ENCODE measurements at regions not wholly inside any gene's neighbourhood (a gene's known extent, or its start where the extent isn't known, plus 50 kb on each side); places are given as distances from the start of the nearest gene placed in this dataset.

DNA sequence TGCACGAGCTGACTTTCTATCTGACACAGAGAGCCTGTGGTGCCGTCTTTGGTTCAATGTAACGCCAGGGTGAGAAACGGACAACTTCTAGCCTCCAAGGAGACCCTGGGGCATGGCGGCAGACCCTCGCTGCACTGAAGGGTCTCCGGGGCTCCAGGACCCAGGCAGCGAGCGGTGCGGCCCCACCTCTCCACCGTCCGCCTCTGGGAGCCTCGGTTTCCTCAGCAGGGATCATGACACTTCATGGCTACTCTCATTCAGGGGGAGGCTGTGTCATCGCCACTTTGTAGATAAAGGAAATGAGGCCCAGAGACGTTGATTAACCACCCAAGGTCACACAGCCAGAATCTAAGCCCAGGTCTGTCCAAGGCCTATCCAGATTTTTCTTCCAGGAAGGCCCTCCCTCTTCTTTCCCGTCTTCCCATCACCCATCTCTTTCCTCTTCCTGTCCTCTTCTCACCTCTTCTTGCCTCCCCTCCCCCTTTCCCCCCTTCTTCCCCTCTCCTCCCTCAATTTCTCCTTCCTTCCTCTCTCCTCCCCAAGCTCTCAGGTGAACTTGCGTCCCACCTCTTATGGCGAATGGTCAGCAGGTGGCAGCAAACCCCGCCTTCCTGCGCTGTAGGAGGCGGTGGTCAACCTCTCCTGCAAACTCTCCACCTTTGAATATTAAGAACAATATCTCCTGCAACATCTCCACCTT lies 69.3 kb upstream of the HMX1 start:
- no peak overlapping the region for H3K4me3 ChIP-seq (replicated peaks; ENCODE audit: low read depth, low read length)
- no peak for DNase-seq (ENCODE audit: low read depth)
- TF ChIP-seq, protein P1, sequence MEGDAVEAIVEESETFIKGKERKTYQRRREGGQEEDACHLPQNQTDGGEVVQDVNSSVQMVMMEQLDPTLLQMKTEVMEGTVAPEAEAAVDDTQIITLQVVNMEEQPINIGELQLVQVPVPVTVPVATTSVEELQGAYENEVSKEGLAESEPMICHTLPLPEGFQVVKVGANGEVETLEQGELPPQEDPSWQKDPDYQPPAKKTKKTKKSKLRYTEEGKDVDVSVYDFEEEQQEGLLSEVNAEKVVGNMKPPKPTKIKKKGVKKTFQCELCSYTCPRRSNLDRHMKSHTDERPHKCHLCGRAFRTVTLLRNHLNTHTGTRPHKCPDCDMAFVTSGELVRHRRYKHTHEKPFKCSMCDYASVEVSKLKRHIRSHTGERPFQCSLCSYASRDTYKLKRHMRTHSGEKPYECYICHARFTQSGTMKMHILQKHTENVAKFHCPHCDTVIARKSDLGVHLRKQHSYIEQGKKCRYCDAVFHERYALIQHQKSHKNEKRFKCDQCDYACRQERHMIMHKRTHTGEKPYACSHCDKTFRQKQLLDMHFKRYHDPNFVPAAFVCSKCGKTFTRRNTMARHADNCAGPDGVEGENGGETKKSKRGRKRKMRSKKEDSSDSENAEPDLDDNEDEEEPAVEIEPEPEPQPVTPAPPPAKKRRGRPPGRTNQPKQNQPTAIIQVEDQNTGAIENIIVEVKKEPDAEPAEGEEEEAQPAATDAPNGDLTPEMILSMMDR (IDR thresholded peaks at IDR 0.05; ENCODE audit: low read length, missing control alignments) = no peak

DNA sequence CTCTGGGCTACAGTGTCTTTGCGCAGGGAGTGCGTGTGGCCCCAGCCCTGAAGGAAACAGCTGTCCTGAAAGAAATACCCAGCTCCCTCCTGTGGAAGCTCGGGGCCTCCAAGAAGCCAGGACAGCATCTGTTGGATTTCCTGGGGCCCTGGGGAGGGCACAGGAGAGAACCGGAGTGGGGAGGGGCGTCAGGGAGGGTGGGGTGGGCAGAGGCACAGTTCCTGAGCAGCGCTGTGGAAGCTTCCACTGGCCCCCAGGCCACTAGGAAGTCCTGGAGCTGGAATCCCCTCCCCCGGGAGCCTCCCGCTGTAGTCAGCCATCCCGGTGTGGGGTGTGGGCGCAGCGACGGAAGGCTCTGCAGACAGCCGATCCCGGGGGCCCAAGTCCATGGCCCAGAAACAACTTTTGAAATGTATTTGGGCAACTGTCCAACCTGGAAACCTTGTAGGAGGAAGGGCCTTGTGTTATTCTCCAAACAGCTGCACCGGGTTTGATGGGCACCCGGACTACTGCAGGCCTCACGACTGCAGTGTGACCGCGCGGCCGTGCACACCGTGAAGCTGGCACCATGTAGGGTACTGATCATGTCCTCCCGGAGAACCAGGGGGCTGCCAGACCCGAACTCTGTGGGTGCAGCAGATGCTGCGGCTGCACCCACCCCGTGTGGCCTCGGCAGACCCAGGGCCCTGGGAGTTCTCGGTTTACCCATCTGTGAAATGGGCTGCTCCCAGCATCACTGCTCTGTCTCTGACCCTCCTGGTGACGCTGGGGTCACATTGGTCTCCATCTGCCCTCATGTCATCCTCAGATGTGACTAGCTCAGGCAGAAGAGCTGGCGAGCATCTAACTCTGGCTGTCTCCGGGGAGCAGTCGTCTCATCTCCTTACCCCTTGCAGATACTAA lies 68.5 kb upstream of the HMX1 start:
- no peak overlapping the region for H3K4me3 ChIP-seq (replicated peaks; ENCODE audit: low read depth, low read length)
- TF ChIP-seq, protein P1 (IDR thresholded peaks at IDR 0.05; ENCODE audit: low read length, missing control alignments) = no peak
- DNase-seq (ENCODE audit: low read depth) = no peak

DNA sequence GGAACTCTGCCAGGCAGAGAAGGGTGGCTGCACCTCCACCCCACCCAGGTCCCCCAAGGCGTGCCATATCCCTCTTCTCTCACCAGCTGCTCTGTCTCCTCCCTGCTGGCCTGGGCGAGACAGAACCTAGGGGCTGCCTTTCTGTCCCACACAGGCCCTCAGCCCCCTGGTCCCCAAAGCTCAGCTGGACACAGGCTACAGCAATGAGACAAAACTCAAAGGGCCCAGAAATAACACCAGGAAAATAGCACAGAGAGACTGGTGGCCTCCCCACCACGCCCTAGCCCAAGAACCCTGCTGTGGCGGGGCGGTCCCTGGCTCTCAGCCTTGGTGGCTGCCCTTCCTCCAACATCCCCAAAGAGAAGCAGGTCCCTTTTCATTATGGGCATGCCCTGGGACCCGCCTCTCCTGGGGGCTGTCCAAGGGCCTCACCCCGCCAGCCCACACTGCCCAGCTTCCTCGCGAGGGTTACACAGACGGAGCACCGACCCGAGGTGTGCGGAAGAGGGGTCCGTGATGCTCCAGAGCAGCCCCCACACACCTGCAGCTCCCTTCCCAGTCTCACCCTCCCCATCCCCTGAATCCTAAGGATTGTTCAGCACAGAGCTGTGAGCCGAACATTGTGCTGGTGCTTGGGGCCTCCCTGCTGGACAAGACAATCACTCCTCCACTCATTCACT lies 67.7 kb upstream of the HMX1 start:
- TF ChIP-seq, protein P1 (IDR thresholded peaks at IDR 0.05; ENCODE audit: low read length, missing control alignments) = no peak
- DNase-seq (ENCODE audit: low read depth) = no peak
- H3K4me3 ChIP-seq (replicated peaks; ENCODE audit: low read depth, low read length) = no peak overlapping the region

DNA sequence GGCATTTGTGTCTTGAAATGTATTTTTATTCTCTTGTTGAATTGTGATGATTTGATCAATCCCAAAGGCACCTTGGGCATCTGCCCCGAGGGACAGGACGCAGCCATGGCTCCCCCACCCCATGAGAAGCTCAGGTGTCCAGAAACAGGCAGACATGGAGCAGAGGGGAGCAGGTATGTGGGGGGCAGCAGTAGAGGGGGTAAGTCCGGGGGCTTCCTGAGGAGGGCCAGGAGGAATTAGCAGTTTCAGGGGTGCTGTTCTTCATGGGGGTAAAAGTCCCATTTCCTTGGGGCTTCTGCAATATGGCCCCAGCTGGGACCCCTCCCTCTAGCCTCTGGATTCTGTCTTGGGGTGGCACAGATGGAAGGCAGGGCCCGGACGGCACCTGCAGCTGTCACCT lies 67.0 kb upstream of the HMX1 start:
- no peak for DNase-seq (ENCODE audit: low read depth)
- TF ChIP-seq, protein P1 (IDR thresholded peaks at IDR 0.05; ENCODE audit: low read length, missing control alignments) = no peak
- no peak overlapping the region for H3K4me3 ChIP-seq (replicated peaks; ENCODE audit: low read depth, low read length)

DNA sequence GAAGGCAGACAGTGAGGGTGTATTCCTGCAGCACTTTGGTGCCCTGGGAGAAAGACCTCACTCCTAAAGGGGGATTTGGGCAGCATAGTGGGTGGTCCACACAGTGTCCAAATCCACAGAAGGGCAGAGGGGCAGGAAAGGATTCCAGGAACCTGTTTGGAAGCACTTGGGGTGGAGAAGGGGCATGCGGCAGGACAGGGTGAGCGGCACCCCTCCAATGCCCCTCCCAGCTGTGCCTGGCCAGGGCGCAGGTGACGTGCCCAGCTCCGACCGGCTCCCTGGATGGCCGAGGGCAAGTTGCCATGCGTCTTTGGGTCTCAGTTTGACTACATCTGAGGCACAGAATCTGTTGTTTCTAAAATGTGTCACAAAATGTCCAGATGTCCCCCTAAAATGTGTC lies 66.5 kb upstream of the HMX1 start:
- DNase-seq (ENCODE audit: low read depth) = no peak
- no peak overlapping the region for H3K4me3 ChIP-seq (replicated peaks; ENCODE audit: low read depth, low read length)
- TF ChIP-seq, protein P1 (IDR thresholded peaks at IDR 0.05; ENCODE audit: low read length, missing control alignments) = no peak

DNA sequence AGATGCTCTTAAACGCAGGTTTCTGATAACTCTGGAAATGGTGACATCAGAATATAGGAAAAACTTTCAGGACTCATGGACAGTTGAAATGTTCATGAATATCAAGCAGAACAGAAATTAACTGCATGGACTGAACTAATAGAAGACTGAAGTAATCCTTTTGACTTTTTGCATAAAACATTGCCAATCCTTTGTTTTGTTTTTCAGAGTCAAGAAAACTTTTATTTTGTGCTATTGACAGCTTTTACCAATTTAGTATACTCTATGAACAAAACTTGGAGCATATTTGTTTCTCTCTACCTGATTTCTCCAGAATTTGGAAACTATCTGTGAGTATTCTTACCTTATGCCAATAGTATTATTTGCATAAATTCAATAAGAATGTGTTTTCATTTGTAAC lies 61.2 kb upstream of the HMX1 start:
- no peak for DNase-seq (ENCODE audit: low read depth)
- TF ChIP-seq, protein P1 (IDR thresholded peaks at IDR 0.05; ENCODE audit: low read length, missing control alignments) = no peak
- H3K4me3 ChIP-seq (replicated peaks; ENCODE audit: low read depth, low read length) = no peak overlapping the region
